IMR-90 (cell line): ENCODE measurements at regions not wholly inside any gene's neighbourhood (a gene's known extent, or its start where the extent isn't known, plus 50 kb on each side); places are given as distances from the start of the nearest gene placed in this dataset.
"Not testable (repeated sequence)": the region's sequence is repeated elsewhere in the genome, so short reads cannot be mapped to it uniquely, and the experiment has no call there.

Experiments
- ATAC-seq: fragments of 200-7000 bp; cut with Tn5 transposase; 2 replicates; pipeline ENCODE4 v1.9.1; 2020; ENCODE audit warnings: low read depth, mild to moderate bottlenecking, moderate library complexity
- BruUV-seq: library from RNA; stranded (reverse); fragments of 400-500 nt; replicated peaks from 2 replicates; lab custom pipeline; 2021; lab: Mats Ljungman, UMichigan
- CTCF ChIA-PET: fragments of 300-600 bp; formaldehyde crosslinking; extraction: SDS; loops from one replicate; lab custom pipeline; 2021; ENCODE audit warnings: antibody characterized with exemption; lab: Yijun Ruan, JAX
- POLR2A ChIA-PET: fragments of 300-600 bp; sonication (Branson Sonifier 250); formaldehyde crosslinking; loops from one replicate; lab custom pipeline; 2022; ENCODE audit warnings: antibody characterized with exemption; ENCODE audit not compliant: unreplicated experiment; lab: Charles Lee
- DNase-seq: peaks from one replicate; pipeline ENCODE4 v3.0.0; 2013
- H2AFZ ChIP-seq: replicated peaks from 2 replicates; pipeline ENCODE3; 2013; ENCODE audit warnings: low read length, mild to moderate bottlenecking; ENCODE audit not compliant: poor library complexity
- H2AK5ac ChIP-seq: 2 replicates; pipeline ENCODE4 v1.6.1; 2013; ENCODE audit warnings: low read depth, low read length, inconsistent platforms
- H2AK9ac ChIP-seq: replicated peaks from 2 replicates; pipeline ENCODE3; 2013; ENCODE audit warnings: mild to moderate bottlenecking, low read depth, low read length, moderate library complexity; ENCODE audit not compliant: poor library complexity
- H2BK120ac ChIP-seq: 2 replicates; pipeline ENCODE4 v1.6.1; 2013; ENCODE audit warnings: low read depth, low read length, inconsistent platforms
- H2BK15ac ChIP-seq: 3 replicates; pipeline ENCODE4 v1.6.1; 2013; ENCODE audit warnings: low read depth, low read length, inconsistent platforms
- H2BK20ac ChIP-seq: 2 replicates; pipeline ENCODE4 v1.6.1; 2013; ENCODE audit warnings: low read depth, mild to moderate bottlenecking, inconsistent platforms, low read length, moderate library complexity
- H2BK5ac ChIP-seq: 2 replicates; pipeline ENCODE4 v1.6.1; 2013; ENCODE audit warnings: mild to moderate bottlenecking, low read depth, low read length, inconsistent platforms; ENCODE audit not compliant: poor library complexity, severe bottlenecking
- H3K14ac ChIP-seq: replicated peaks from 2 replicates; pipeline ENCODE4 v1.6.1; 2013; ENCODE audit warnings: low read depth, low read length, inconsistent platforms
- H3K18ac ChIP-seq: 2 replicates; pipeline ENCODE4 v1.6.1; 2013; ENCODE audit warnings: low read depth, low read length, control low read depth
- H3K23ac ChIP-seq: 2 replicates; pipeline ENCODE4 v1.6.1; 2013; ENCODE audit warnings: low read depth, low read length, inconsistent platforms
- H3K27ac ChIP-seq: 2 replicates; pipeline ENCODE4 v1.5.1; 2013; ENCODE audit warnings: mild to moderate bottlenecking, control low read depth, low read length; ENCODE audit not compliant: insufficient read depth
- H3K27me3 ChIP-seq: 2 replicates; pipeline ENCODE4 v1.6.1; 2013; ENCODE audit warnings: low read length; ENCODE audit not compliant: control insufficient read depth, insufficient read depth
- H3K36me3 ChIP-seq: 2 replicates; pipeline ENCODE4 v1.6.1; 2013; ENCODE audit warnings: low read length, mixed read lengths; ENCODE audit not compliant: control insufficient read depth, insufficient read depth
- H3K4ac ChIP-seq: 2 replicates; pipeline ENCODE4 v1.6.1; 2013; ENCODE audit warnings: low read depth, low read length, inconsistent platforms
- H3K4me1 ChIP-seq: 2 replicates; pipeline ENCODE4 v1.6.1; 2013; ENCODE audit warnings: low read length, mixed read lengths; ENCODE audit not compliant: control insufficient read depth, insufficient read depth
- H3K4me2 ChIP-seq: 2 replicates; pipeline ENCODE4 v1.6.1; 2013; ENCODE audit warnings: low read depth, mild to moderate bottlenecking, control low read depth, low read length, moderate library complexity
- H3K4me3 ChIP-seq: 2 replicates; pipeline ENCODE4 v1.5.1; 2013; ENCODE audit warnings: low read depth, mild to moderate bottlenecking, control low read depth, low read length, moderate library complexity; ENCODE audit not compliant: insufficient read depth
- H3K56ac ChIP-seq: 2 replicates; pipeline ENCODE4 v1.6.1; 2013; ENCODE audit warnings: low read length, inconsistent platforms; ENCODE audit not compliant: insufficient read depth; ENCODE audit errors: extremely low read depth
- H3K79me1 ChIP-seq, 2 experiments: 2 replicates each; pipeline ENCODE4 v1.6.1; 2013; ENCODE audit warnings: low read length in 2 of 2, inconsistent platforms in 1 of 2, low read depth in 1 of 2
- H3K9ac ChIP-seq: 2 replicates; pipeline ENCODE4 v1.6.1; 2013; ENCODE audit warnings: low read depth, low read length, control low read depth
- H3K9me1 ChIP-seq: 2 replicates; pipeline ENCODE4 v1.6.1; 2013; ENCODE audit warnings: low read length, inconsistent platforms; ENCODE audit not compliant: insufficient read depth
- H3K9me3 ChIP-seq: 2 replicates; pipeline ENCODE4 v1.6.1; 2013; ENCODE audit warnings: low read length; ENCODE audit not compliant: control insufficient read depth, insufficient read depth
- H4K20me1 ChIP-seq: 2 replicates; pipeline ENCODE4 v1.6.1; 2013; ENCODE audit warnings: low read length, inconsistent platforms; ENCODE audit not compliant: insufficient read depth
- H4K5ac ChIP-seq: 2 replicates; pipeline ENCODE4 v1.6.1; 2013; ENCODE audit warnings: mild to moderate bottlenecking, low read depth, low read length, control low read depth
- H4K8ac ChIP-seq, 2 experiments: 2 replicates each; pipeline ENCODE4 v1.6.1; 2013; ENCODE audit warnings: low read depth in 2 of 2, low read length in 2 of 2, control low read depth in 1 of 2, inconsistent platforms in 1 of 2
- H4K91ac ChIP-seq: 2 replicates; pipeline ENCODE4 v1.6.1; 2013; ENCODE audit warnings: low read depth, low read length, inconsistent platforms; ENCODE audit not compliant: insufficient read depth
- WGBS, 2 experiments: methylation state at CpG; one replicate each; pipeline versions ENCODE4 v1.1.5 to v1.1.7; 2013; ENCODE audit warnings: missing lambda C conversion rate in 2 of 2; ENCODE audit not compliant: insufficient read length in 1 of 2; ENCODE audit errors: extremely low coverage in 2 of 2; 5-methylcytosine and 5-hydroxymethylcytosine counted together
- dilution Hi-C: fragments of 300-500 bp; cut with HindIII; formaldehyde crosslinking; loops from one replicate; pipeline ENCODE4 v1.14.3; 2018; ENCODE audit warnings: low sequenced_read_pairs; ENCODE audit not compliant: unreplicated experiment
- in situ Hi-C: fragments of 300-500 bp; cut with MboI; formaldehyde crosslinking; loops from 3 replicates; pipeline ENCODE4 v1.14.3; 2019; ENCODE audit warnings: low sequenced_read_pairs, inconsistent platforms, mixed read lengths
- intact Hi-C: fragments of 100-400 bp; cut with micrococcal nuclease; formaldehyde crosslinking; loops from 2 replicates; pipeline ENCODE4 v1.10.0; 2022

- H2AK5ac ChIP-seq, DNase-seq, H4K5ac ChIP-seq, H2AFZ ChIP-seq, H3K23ac ChIP-seq, H3K27ac ChIP-seq, CTCF ChIA-PET, H3K18ac ChIP-seq, ATAC-seq, H3K56ac ChIP-seq, H3K4me3 ChIP-seq, H2BK15ac ChIP-seq, H4K20me1 ChIP-seq, H2AK9ac ChIP-seq, H3K9me1 ChIP-seq, H2BK5ac ChIP-seq, BruUV-seq, H3K79me1 ChIP-seq, H4K91ac ChIP-seq, H3K4ac ChIP-seq, POLR2A ChIA-PET, H3K27me3 ChIP-seq, H3K9ac ChIP-seq, intact Hi-C loops, H4K8ac ChIP-seq, H3K4me2 ChIP-seq, H2BK120ac ChIP-seq, H3K14ac ChIP-seq, in situ Hi-C loops, H3K36me3 ChIP-seq, H2BK20ac ChIP-seq, dilution Hi-C loops, H3K4me1 ChIP-seq: not testable (repeated sequence)
- no CpG with 5 or more reads among the region's 9 CpGs for WGBS, 2 experiments
- peaks cover 49% of the 10 kb centered on the region for H3K9me3 ChIP-seq
Observed at GRCh38 chr14:105902899-105903165, 376.4 kb downstream of the TMEM121 start.
